GM06990 (cell line): ENCODE measurements at regions not wholly inside any gene's neighbourhood (a gene's known extent, or its start where the extent isn't known, plus 50 kb on each side); places are given as distances from the start of the nearest gene placed in this dataset.

ENCODE experiments used
- DNase-seq: peaks from one replicate; pipeline ENCODE4 v3.0.0-alpha.2; 2011; ENCODE audit not compliant: insufficient read length; ENCODE audit errors: extremely low read depth
- H3K27me3 ChIP-seq: replicated peaks from 2 replicates; pipeline ENCODE4 v1.6.0; 2011; ENCODE audit warnings: low read length; ENCODE audit not compliant: control insufficient read depth, insufficient read depth
- H3K36me3 ChIP-seq: 2 replicates; pipeline ENCODE4 v1.5.1; 2011; ENCODE audit warnings: low read length; ENCODE audit not compliant: control insufficient read depth, insufficient read depth
- H3K4me3 ChIP-seq: replicated peaks from 2 replicates; pipeline ENCODE4 v1.5.1; 2011; ENCODE audit warnings: low read depth, mild to moderate bottlenecking, control low read depth, low read length
- TF ChIP-seq, protein P1 (sequence below): IDR thresholded peaks from 2 replicates; pipeline ENCODE4 v1.5.1; 2011; ENCODE audit warnings: low read length, control low read depth, mild to moderate bottlenecking, inconsistent platforms; ENCODE audit not compliant: insufficient read depth, poor library complexity, severe bottlenecking

DNA sequence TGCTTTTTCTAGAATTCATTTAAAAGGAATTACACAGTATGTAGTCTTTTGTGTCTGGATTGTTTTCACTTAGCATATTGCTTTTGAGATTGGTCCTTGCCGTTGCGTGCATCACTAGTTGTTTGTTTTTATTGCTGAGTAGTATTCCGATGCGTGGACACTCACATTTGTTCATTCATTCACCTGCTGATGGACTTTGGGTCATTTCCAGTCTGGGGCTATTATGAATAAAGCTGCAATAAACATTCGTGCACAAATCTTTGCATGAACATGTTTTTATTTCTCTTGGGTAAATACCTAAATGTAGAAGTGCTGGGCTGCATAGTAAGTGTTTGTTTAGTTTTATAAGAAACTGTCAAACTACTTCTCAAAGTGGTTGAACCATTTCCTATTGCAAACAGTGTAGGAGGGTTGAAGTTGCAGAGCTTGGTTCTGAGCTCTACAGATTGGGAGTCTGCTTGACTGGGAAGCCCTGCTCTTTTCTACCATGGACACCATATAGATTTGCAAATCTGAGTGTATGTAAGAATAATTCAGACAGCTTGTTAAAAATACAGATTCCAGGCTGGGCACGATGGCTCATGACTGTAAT, 404.7 kb upstream of the PROX1 start:
- Histone ChIP-seq H3K4me3 (no peak overlapping the region), H3K27me3 (no peaks in the 10 kb centered on the region), H3K36me3 (no peaks in the 10 kb centered on the region)
- no peak for DNase-seq
- TF ChIP-seq, protein P1, sequence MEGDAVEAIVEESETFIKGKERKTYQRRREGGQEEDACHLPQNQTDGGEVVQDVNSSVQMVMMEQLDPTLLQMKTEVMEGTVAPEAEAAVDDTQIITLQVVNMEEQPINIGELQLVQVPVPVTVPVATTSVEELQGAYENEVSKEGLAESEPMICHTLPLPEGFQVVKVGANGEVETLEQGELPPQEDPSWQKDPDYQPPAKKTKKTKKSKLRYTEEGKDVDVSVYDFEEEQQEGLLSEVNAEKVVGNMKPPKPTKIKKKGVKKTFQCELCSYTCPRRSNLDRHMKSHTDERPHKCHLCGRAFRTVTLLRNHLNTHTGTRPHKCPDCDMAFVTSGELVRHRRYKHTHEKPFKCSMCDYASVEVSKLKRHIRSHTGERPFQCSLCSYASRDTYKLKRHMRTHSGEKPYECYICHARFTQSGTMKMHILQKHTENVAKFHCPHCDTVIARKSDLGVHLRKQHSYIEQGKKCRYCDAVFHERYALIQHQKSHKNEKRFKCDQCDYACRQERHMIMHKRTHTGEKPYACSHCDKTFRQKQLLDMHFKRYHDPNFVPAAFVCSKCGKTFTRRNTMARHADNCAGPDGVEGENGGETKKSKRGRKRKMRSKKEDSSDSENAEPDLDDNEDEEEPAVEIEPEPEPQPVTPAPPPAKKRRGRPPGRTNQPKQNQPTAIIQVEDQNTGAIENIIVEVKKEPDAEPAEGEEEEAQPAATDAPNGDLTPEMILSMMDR: no peak

DNA sequence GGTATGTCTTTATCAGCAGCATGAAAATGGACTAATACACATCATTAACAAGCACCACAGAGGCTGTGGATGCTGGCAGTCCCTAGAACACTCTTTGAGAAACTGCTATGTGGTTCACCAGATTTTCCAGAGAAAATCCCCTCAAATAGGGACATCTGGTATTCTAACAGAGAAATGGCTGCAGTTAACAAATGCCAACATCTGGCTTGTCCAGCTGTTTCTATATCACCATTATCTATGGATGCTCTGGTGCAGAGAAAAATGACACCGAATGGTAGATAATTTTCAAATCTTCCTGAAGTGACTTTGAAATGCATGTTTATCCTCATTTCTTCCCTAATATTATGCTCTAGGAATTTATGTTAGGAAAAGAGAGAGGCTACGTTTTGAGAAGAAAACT, 403.5 kb upstream of the PROX1 start:
- Histone ChIP-seq H3K4me3 (no peak overlapping the region), H3K27me3 (no peaks in the 10 kb centered on the region), H3K36me3 (no peaks in the 10 kb centered on the region)
- TF ChIP-seq, protein P1: no peak
- DNase-seq: no peak

DNA sequence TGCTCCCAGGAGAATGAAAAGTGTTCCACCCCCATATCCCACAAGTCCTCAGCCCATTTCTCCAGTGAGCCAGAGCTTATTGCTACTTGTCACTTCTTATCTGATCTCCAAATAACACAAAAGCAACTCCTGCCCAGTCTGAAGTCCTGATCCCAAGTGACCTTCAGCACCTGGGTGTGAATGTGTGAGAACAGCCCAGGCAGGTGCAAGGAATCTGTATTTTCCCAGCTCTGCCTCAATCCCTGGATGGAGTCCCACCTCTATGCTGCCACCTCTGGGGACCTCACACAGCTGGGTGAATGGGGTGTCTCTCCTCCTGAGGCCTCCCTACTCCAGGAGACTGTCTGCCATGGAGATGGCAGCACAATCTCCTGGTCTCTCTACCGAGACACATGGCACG, 402.4 kb upstream of the PROX1 start:
- TF ChIP-seq, protein P1: no peak
- H3K4me3 ChIP-seq: no peak overlapping the region

DNA sequence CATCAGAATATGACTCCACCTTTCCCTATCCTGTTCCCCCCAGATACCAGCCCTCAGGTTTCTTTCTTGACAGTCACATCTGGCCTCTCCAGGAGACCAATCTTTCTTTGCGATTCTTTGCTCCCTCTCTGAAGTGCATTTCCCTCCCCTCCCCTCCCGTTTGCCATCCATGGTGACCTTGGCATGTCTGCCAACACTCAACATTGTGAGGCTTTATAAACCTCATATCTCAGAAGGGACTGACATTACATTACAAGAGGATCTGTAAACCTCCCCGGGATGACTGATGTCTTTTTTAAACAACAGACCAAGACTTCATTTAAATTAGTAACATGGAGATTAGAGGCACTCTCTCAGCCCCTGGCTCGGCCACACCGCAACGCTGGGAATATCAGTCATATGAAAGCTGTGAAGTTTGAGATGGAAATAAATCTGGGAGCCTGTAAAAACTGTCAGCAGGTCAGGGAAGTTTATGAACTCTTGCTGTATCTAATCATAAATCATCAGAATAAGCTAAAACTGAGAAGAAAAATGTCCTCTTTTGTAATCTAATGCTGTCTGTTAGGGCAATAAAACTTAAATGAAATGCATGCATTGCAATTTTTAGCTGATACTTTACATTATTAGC, 401.7 kb upstream of the PROX1 start:
- H3K36me3 ChIP-seq: no peaks in the 10 kb centered on the region
- DNase-seq: no peak
- TF ChIP-seq, protein P1: no peak
- no peaks in the 10 kb centered on the region for H3K27me3 ChIP-seq
- no peak overlapping the region for H3K4me3 ChIP-seq

More for the DNA sequence above, 402.4 kb upstream of the PROX1 start:
- no peak for DNase-seq
- no peaks in the 10 kb centered on the region for H3K27me3 ChIP-seq
- no peaks in the 10 kb centered on the region for H3K36me3 ChIP-seq

DNA sequence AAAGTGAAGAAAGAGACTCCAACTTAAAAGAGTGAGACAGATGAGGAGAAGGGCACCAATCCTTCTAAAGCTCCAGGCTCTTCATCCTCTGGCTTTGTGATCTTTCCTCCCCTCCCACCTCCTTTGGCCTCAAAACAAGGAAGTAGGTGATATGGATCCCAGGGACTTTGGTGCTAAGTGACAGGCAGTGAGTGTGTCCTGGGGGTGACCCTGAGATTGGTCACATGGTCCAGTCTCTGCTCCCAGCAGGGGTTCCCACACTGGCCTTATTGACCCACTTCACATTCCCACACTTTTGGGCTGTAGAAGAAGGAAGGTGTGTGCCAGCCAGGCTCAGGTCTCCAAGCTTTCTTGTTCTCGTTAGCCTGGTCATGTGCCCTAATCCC, 401.2 kb upstream of the PROX1 start:
- TF ChIP-seq, protein P1: no peak
- Histone ChIP-seq H3K4me3 (no peak overlapping the region), H3K36me3 (no peaks in the 10 kb centered on the region), H3K27me3 (no peaks in the 10 kb centered on the region)
- DNase-seq: no peak
